ENCODE measurements at regions not wholly inside any gene's neighbourhood (a gene's known extent, or its start where the extent isn't known, plus 50 kb on each side); places are given as distances from the start of the nearest gene placed in this dataset.

GRCh38 chr5:88550736-88551135, 282.1 kb upstream of the TMEM161B start:
- DNase-seq (ENCODE audit: extremely low read depth, insufficient read length), result no peak
- no peaks in the 10 kb centered on the region for H3K27me3 ChIP-seq (replicated peaks; ENCODE audit: control insufficient read depth, insufficient read depth, low read length)
- H3K4me3 ChIP-seq (replicated peaks; ENCODE audit: low read depth, low read length), result no peak overlapping the region
- no peaks in the 10 kb centered on the region for H3K36me3 ChIP-seq (ENCODE audit: control insufficient read depth, insufficient read depth, low read length)
- no peak for TF ChIP-seq CTCF (IDR thresholded peaks at IDR 0.05; ENCODE audit: insufficient read depth, low read length, poor library complexity, severe bottlenecking)

- H3K4me3 ChIP-seq (replicated peaks; ENCODE audit: low read depth, low read length), result no peak overlapping the region
- TF ChIP-seq CTCF (IDR thresholded peaks at IDR 0.05; ENCODE audit: insufficient read depth, low read length, poor library complexity, severe bottlenecking), result no peak
- no peak for DNase-seq (ENCODE audit: extremely low read depth, insufficient read length)
- no peaks in the 10 kb centered on the region for H3K36me3 ChIP-seq (ENCODE audit: control insufficient read depth, insufficient read depth, low read length)
- no peaks in the 10 kb centered on the region; the same call in 1 of the 2 replicates for H3K27me3 ChIP-seq (replicated peaks; ENCODE audit: control insufficient read depth, insufficient read depth, low read length)
Observed at GRCh38 chr5:88548136-88548805, 279.6 kb upstream of the TMEM161B start.

DNA sequence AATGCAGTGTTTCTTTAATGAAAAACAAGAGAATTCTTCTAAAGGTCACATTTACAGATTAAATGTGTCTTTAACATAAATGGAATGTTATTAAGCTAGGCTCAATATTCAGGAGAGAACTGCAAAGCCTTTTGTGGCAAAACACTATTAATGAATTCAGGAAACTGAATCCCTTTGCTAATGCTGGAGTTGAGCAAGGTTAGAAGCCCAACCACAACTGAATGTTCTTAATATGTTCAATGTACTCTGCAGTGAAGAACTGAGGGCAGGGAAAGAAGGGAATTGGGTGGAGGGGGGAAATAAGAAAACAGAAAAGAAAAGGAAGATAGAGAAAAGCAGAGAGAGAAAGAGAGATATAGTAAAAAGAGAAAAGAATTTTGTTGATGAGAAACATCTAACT, 276.7 kb upstream of the TMEM161B start:
- no peak for TF ChIP-seq CTCF (IDR thresholded peaks at IDR 0.05; ENCODE audit: insufficient read depth, low read length, poor library complexity, severe bottlenecking)
- no peaks in the 10 kb centered on the region; the same call in 1 of the 2 replicates for H3K27me3 ChIP-seq (replicated peaks; ENCODE audit: control insufficient read depth, insufficient read depth, low read length)
- no peak for DNase-seq (ENCODE audit: extremely low read depth, insufficient read length)
- H3K36me3 ChIP-seq (ENCODE audit: control insufficient read depth, insufficient read depth, low read length), result no peaks in the 10 kb centered on the region
- no peak overlapping the region for H3K4me3 ChIP-seq (replicated peaks; ENCODE audit: low read depth, low read length)

DNA sequence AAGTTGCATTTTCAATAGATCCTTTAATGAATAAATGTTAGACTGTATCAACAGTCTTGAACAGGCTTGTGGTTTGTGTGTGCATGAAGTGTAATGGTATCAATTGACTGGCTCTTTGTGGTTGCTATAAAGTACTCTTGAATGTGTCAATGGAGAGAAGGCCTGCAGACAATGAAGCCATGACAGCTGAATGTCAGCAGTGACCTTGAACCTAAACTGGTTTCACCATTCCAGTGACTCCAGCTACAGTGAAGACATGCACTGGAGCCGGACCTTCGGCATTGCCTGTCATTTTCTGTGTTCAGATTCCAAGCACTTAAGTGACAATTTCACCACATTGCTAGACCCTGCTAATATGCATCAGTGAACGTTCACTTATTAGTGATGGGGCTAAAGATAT, 276.0 kb upstream of the TMEM161B start:
- H3K36me3 ChIP-seq (ENCODE audit: control insufficient read depth, insufficient read depth, low read length), result no peaks in the 10 kb centered on the region
- no peak for TF ChIP-seq CTCF (IDR thresholded peaks at IDR 0.05; ENCODE audit: insufficient read depth, low read length, poor library complexity, severe bottlenecking)
- no peak for DNase-seq (ENCODE audit: extremely low read depth, insufficient read length)
- H3K27me3 ChIP-seq (replicated peaks; ENCODE audit: control insufficient read depth, insufficient read depth, low read length), result no peaks in the 10 kb centered on the region; the same call in 1 of the 2 replicates
- H3K4me3 ChIP-seq (replicated peaks; ENCODE audit: low read depth, low read length), result no peak overlapping the region

GRCh38 chr5:88544136-88544645, 275.5 kb upstream of the TMEM161B start:
- DNase-seq (ENCODE audit: extremely low read depth, insufficient read length), result no peak
- Histone ChIP-seq H3K4me3 (replicated peaks; ENCODE audit: low read depth, low read length) (no peak overlapping the region), H3K36me3 (ENCODE audit: control insufficient read depth, insufficient read depth, low read length) (no peaks in the 10 kb centered on the region), H3K27me3 (replicated peaks; ENCODE audit: control insufficient read depth, insufficient read depth, low read length) (no peaks in the 10 kb centered on the region; the same call in 1 of the 2 replicates)
- no peak for TF ChIP-seq CTCF (IDR thresholded peaks at IDR 0.05; ENCODE audit: insufficient read depth, low read length, poor library complexity, severe bottlenecking)

Measured in GM06990 (cell line).